ENCODE measurements at regions not wholly inside any gene's neighbourhood (a gene's known extent, or its start where the extent isn't known, plus 50 kb on each side); places are given as distances from the start of the nearest gene placed in this dataset.

GRCh38 chr3:76061654-76062053, 276.3 kb upstream of the ZNF717 start:
- no peaks in the 10 kb centered on the region for H3K4me1 ChIP-seq
- 90 to 94% methylated on average over 3 of the region's 3 CpGs for WGBS, 2 donors
- no peak for TF ChIP-seq CTCF (IDR thresholded peaks at IDR 0.05)
- TF ChIP-seq EP300 (IDR thresholded peaks at IDR 0.05) = no peak
- TF ChIP-seq POLR2A (IDR thresholded peaks at IDR 0.05) = no peak
- TF ChIP-seq POLR2AphosphoS5 (IDR thresholded peaks at IDR 0.05) = no peak
- no peak overlapping the region for H3K4me3 ChIP-seq
- H3K36me3 ChIP-seq = no peaks in the 10 kb centered on the region
- H3K27ac ChIP-seq = no peak overlapping the region
- no peak for DNase-seq
- H3K9me3 ChIP-seq = no peaks in the 10 kb centered on the region
- ATAC-seq (ENCODE audit: low FRiP score in 2 of 2) = no peak
- no peaks in the 10 kb centered on the region for H3K27me3 ChIP-seq

- no peaks in the 10 kb centered on the region for H3K27me3 ChIP-seq
- H3K9me3 ChIP-seq = no peaks in the 10 kb centered on the region
- H3K4me1 ChIP-seq = no peaks in the 10 kb centered on the region
- DNase-seq = no peak
- no peak overlapping the region for H3K4me3 ChIP-seq
- no peaks in the 10 kb centered on the region for H3K36me3 ChIP-seq
- TF ChIP-seq EP300 (IDR thresholded peaks at IDR 0.05) = no peak
- no peak for TF ChIP-seq POLR2A (IDR thresholded peaks at IDR 0.05)
- TF ChIP-seq POLR2AphosphoS5 (IDR thresholded peaks at IDR 0.05) = no peak
- no peak for TF ChIP-seq CTCF (IDR thresholded peaks at IDR 0.05)
- ATAC-seq (ENCODE audit: low FRiP score in 2 of 2) = no peak
- WGBS, 2 donors = 68 to 70% methylated on average over 3 of the region's 3 CpGs
- no peak overlapping the region for H3K27ac ChIP-seq
Observed at GRCh38 chr3:76063019-76063418, 277.7 kb upstream of the ZNF717 start.

DNA sequence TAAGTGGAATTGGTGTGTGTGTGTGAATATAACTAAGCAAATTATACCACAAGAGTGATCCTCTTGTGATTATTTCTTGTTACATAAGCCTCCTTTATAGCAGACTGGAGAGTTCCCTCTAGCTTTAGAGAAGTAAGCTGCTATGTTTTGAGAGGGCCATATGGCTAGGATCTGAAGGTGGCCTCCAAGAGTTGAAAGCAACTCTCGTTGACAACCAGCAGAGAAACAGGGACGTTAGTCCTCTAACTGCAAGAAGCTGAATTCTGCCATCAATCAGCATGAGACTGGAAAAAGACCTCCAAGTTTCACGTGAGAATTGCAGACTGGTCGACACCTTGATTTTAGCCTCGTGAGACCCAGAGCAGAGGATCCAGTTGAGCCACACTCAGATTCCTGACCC, 278.5 kb upstream of the ZNF717 start:
- Histone ChIP-seq H3K4me3 (no peak overlapping the region), H3K9me3 (no peaks in the 10 kb centered on the region), H3K4me1 (no peaks in the 10 kb centered on the region), H3K27ac (no peak overlapping the region), H3K27me3 (no peaks in the 10 kb centered on the region), H3K36me3 (no peaks in the 10 kb centered on the region)
- TF ChIP-seq EP300 (IDR thresholded peaks at IDR 0.05) (no peak), POLR2A (IDR thresholded peaks at IDR 0.05) (no peak), CTCF (IDR thresholded peaks at IDR 0.05) (no peak), POLR2AphosphoS5 (IDR thresholded peaks at IDR 0.05) (no peak)
- DNase-seq (no peak), ATAC-seq (ENCODE audit: low FRiP score in 2 of 2) (no peak)
- WGBS, 2 donors = 68 to 73% methylated on average over 4 to 5 of the region's 5 CpGs

GRCh38 chr3:76065964-76066363, 280.6 kb upstream of the ZNF717 start:
- ATAC-seq (ENCODE audit: low FRiP score in 2 of 2) (no peak), DNase-seq (no peak)
- Histone ChIP-seq H3K9me3 (no peaks in the 10 kb centered on the region), H3K27me3 (no peaks in the 10 kb centered on the region), H3K4me1 (no peaks in the 10 kb centered on the region), H3K4me3 (no peak overlapping the region), H3K27ac (no peak overlapping the region), H3K36me3 (no peaks in the 10 kb centered on the region)
- TF ChIP-seq CTCF (IDR thresholded peaks at IDR 0.05) (no peak), POLR2AphosphoS5 (IDR thresholded peaks at IDR 0.05) (no peak), POLR2A (IDR thresholded peaks at IDR 0.05) (no peak), EP300 (IDR thresholded peaks at IDR 0.05) (no peak)

GRCh38 chr3:76078101-76078500, 292.8 kb upstream of the ZNF717 start:
- no peaks in the 10 kb centered on the region for H3K4me1 ChIP-seq
- TF ChIP-seq CTCF (IDR thresholded peaks at IDR 0.05) = no peak
- no peak for TF ChIP-seq POLR2AphosphoS5 (IDR thresholded peaks at IDR 0.05)
- TF ChIP-seq EP300 (IDR thresholded peaks at IDR 0.05) = no peak
- TF ChIP-seq POLR2A (IDR thresholded peaks at IDR 0.05) = no peak
- no peaks in the 10 kb centered on the region for H3K36me3 ChIP-seq
- 84 to 96% methylated on average over 2 of the region's 2 CpGs for WGBS, 2 donors
- no peaks in the 10 kb centered on the region for H3K27me3 ChIP-seq
- H3K4me3 ChIP-seq = no peak overlapping the region
- DNase-seq (no peak), ATAC-seq (ENCODE audit: low FRiP score in 2 of 2) (no peak)
- no peaks in the 10 kb centered on the region for H3K9me3 ChIP-seq
- no peak overlapping the region for H3K27ac ChIP-seq
